ENCODE measurements at regions not wholly inside any gene's neighbourhood (a gene's known extent, or its start where the extent isn't known, plus 50 kb on each side); places are given as distances from the start of the nearest gene placed in this dataset.

DNA sequence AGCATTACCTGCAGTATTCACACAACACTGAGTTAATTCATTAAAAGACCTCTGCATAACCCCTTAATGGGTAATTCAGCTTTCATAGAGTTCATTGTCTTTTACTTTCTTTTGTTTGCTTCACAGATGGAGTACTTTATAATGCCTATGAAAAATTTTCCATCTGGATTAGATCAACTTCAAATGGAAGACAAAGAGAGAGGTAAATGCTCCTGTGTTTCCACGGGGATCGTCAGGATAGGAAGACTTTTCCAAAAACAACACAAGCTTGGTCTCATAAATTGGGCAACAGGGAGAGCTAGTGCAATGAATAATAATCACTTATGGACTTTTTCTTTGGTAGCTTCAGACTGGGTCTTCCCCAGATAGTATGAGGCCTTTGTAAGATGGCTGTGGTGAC lies 100.7 kb downstream of the ICOS start:
- no peak overlapping the region for H2AFZ ChIP-seq (ENCODE audit: insufficient read depth, low read depth, low read length, poor library complexity, severe bottlenecking)
- H3K27ac ChIP-seq (ENCODE audit: low read length in 2 of 2): no peak overlapping the region
- POLR2A ChIA-PET: no interaction called here
- Mint-ChIP-seq H3K27ac (no peak overlapping the region), H3K4me1 (no peaks in the 10 kb centered on the region), H3K27me3 (peaks cover 3% of the 10 kb centered on the region), H3K4me3 (no peak overlapping the region), H3K9me3 (ENCODE audit: insufficient read depth) (peaks cover 2% of the 10 kb centered on the region)
- WGBS (ENCODE audit: insufficient coverage): no CpG with 5 or more reads among the region's 2 CpGs
- CTCF ChIA-PET: no interaction called here
- H3K9me3 ChIP-seq (ENCODE audit: control extremely low read depth in 1 of 3, control insufficient read depth in 2 of 3, insufficient read depth in 1 of 3, low read length in 2 of 3): no peaks in the 10 kb centered on the region
- TF ChIP-seq, protein P1, sequence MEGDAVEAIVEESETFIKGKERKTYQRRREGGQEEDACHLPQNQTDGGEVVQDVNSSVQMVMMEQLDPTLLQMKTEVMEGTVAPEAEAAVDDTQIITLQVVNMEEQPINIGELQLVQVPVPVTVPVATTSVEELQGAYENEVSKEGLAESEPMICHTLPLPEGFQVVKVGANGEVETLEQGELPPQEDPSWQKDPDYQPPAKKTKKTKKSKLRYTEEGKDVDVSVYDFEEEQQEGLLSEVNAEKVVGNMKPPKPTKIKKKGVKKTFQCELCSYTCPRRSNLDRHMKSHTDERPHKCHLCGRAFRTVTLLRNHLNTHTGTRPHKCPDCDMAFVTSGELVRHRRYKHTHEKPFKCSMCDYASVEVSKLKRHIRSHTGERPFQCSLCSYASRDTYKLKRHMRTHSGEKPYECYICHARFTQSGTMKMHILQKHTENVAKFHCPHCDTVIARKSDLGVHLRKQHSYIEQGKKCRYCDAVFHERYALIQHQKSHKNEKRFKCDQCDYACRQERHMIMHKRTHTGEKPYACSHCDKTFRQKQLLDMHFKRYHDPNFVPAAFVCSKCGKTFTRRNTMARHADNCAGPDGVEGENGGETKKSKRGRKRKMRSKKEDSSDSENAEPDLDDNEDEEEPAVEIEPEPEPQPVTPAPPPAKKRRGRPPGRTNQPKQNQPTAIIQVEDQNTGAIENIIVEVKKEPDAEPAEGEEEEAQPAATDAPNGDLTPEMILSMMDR (IDR thresholded peaks at IDR 0.05): no peak
- no peak for TF ChIP-seq EZH2 (IDR thresholded peaks at IDR 0.05; ENCODE audit: borderline replicate concordance, insufficient read depth, low read depth, low read length, poor library complexity, severe bottlenecking)
- no peaks in the 10 kb centered on the region for H3K4me1 ChIP-seq (ENCODE audit: control insufficient read depth in 2 of 2, insufficient read depth in 2 of 2, low read length in 2 of 2)
- intact Hi-C loops (cut with micrococcal nuclease): no loop called here
- no peaks in the 10 kb centered on the region for H3K79me2 ChIP-seq (ENCODE audit: control insufficient read depth, insufficient read depth, low read length)
- H3K4me2 ChIP-seq (replicated peaks; ENCODE audit: low read depth, low read length, poor library complexity, severe bottlenecking): no peak overlapping the region
- DNase-seq (no peak), ATAC-seq (ENCODE audit: low read depth) (no peak)
- H3K36me3 ChIP-seq (replicated peaks in 1 of 2; ENCODE audit: control extremely low read depth in 1 of 2, control insufficient read depth in 1 of 2, extremely low read depth in 1 of 2, insufficient read depth in 2 of 2, low read length in 1 of 2): no peaks in the 10 kb centered on the region
- H3K4me3 ChIP-seq (ENCODE audit: control extremely low read depth in 1 of 5, extremely low read depth in 1 of 5, insufficient read depth in 1 of 5, low read depth in 2 of 5, low read length in 4 of 5): no peak overlapping the region
- no peak overlapping the region for H3K9ac ChIP-seq (ENCODE audit: low read length)
- no peaks in the 10 kb centered on the region for H3K27me3 ChIP-seq (replicated peaks in 1 of 4; ENCODE audit: control extremely low read depth in 1 of 4, control insufficient read depth in 3 of 4, insufficient read depth in 4 of 4, low read length in 3 of 4)
- no peaks in the 10 kb centered on the region for H4K20me1 ChIP-seq (ENCODE audit: control insufficient read depth, insufficient read depth, low read length, poor library complexity, severe bottlenecking)

DNA sequence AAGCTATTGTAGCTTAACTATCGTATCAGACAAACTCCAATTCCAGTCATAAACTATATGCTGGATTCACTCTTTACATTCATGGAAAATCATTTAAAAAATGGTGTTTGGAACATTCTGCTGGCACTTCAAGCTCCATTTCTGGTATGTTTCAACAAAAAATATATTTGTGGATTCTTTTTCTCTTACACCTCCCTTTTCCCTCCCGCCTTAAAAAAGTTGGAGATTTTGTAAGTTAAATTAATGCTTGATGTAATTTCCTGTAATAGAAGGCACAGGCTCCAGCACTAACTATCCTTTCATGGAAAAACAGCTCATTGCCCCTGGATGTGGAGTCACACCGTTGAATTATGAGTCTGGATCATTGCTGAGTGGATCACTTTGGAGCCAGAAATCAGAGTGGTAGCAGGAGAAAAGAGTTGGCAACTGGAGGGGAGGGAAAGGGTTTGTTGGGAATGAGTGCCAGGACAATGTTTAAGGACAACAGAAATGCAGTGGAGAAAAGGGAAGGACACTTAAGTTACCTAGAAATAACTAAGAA lies 102.8 kb downstream of the ICOS start:
- H3K79me2 ChIP-seq (ENCODE audit: control insufficient read depth, insufficient read depth, low read length): no peaks in the 10 kb centered on the region
- CTCF ChIA-PET: no interaction called here
- H3K4me2 ChIP-seq (replicated peaks; ENCODE audit: low read depth, low read length, poor library complexity, severe bottlenecking): no peak overlapping the region
- no peak overlapping the region for H3K4me3 ChIP-seq (ENCODE audit: control extremely low read depth in 1 of 5, extremely low read depth in 1 of 5, insufficient read depth in 1 of 5, low read depth in 2 of 5, low read length in 4 of 5)
- no peaks in the 10 kb centered on the region for H3K4me1 Mint-ChIP-seq
- intact Hi-C loops (cut with micrococcal nuclease): no loop called here
- no peaks in the 10 kb centered on the region for H3K4me1 ChIP-seq (ENCODE audit: control insufficient read depth in 2 of 2, insufficient read depth in 2 of 2, low read length in 2 of 2)
- POLR2A ChIA-PET: no interaction called here
- no peak overlapping the region for H3K27ac ChIP-seq (ENCODE audit: low read length in 2 of 2)
- no peak overlapping the region for H3K27ac Mint-ChIP-seq
- H4K20me1 ChIP-seq (ENCODE audit: control insufficient read depth, insufficient read depth, low read length, poor library complexity, severe bottlenecking): no peaks in the 10 kb centered on the region
- H3K9me3 Mint-ChIP-seq (ENCODE audit: insufficient read depth): peaks cover 2% of the 10 kb centered on the region
- H3K36me3 ChIP-seq (replicated peaks in 1 of 2; ENCODE audit: control extremely low read depth in 1 of 2, control insufficient read depth in 1 of 2, extremely low read depth in 1 of 2, insufficient read depth in 2 of 2, low read length in 1 of 2): no peaks in the 10 kb centered on the region
- no peak for TF ChIP-seq EZH2 (IDR thresholded peaks at IDR 0.05; ENCODE audit: borderline replicate concordance, insufficient read depth, low read depth, low read length, poor library complexity, severe bottlenecking)
- TF ChIP-seq, protein P1 (IDR thresholded peaks at IDR 0.05): no peak
- H3K9me3 ChIP-seq (ENCODE audit: control extremely low read depth in 1 of 3, control insufficient read depth in 2 of 3, insufficient read depth in 1 of 3, low read length in 2 of 3): no peaks in the 10 kb centered on the region
- no peak for ATAC-seq (ENCODE audit: low read depth)
- 60% methylated on average over 1 of the region's 3 CpGs for WGBS (ENCODE audit: insufficient coverage)
- H3K27me3 Mint-ChIP-seq: peaks cover 3% of the 10 kb centered on the region
- H2AFZ ChIP-seq (ENCODE audit: insufficient read depth, low read depth, low read length, poor library complexity, severe bottlenecking): no peak overlapping the region
- DNase-seq: no peak
- no peak overlapping the region for H3K9ac ChIP-seq (ENCODE audit: low read length)
- H3K27me3 ChIP-seq (replicated peaks in 1 of 4; ENCODE audit: control extremely low read depth in 1 of 4, control insufficient read depth in 3 of 4, insufficient read depth in 4 of 4, low read length in 3 of 4): no peaks in the 10 kb centered on the region
- no peak overlapping the region for H3K4me3 Mint-ChIP-seq
